Transverse colon (tissue), 4 donors: ENCODE measurements at regions not wholly inside any gene's neighbourhood (a gene's known extent, or its start where the extent isn't known, plus 50 kb on each side); places are given as distances from the start of the nearest gene placed in this dataset.

ENCODE experiments used
- DNase-seq: peaks from one replicate; pipeline ENCODE4 v3.0.0-alpha.2; 2019
- H3K27ac ChIP-seq, 4 donors: fragments of 200-600 bp; sonication (generic); 2 replicates each; pipeline ENCODE4 v1.5.1; 2016 to 2018; ENCODE audit warnings: inconsistent platforms in 4 of 4
- H3K27me3 ChIP-seq: fragments of 200-600 bp; sonication (generic); 2 replicates; pipeline ENCODE4 v1.5.1; 2017; ENCODE audit warnings: inconsistent platforms
- H3K36me3 ChIP-seq, 4 donors: fragments of 200-600 bp; sonication (generic); 2 replicates each; pipeline ENCODE4 v1.5.1; 2017 to 2019; ENCODE audit warnings: inconsistent platforms in 4 of 4
- H3K4me1 ChIP-seq, 4 donors: fragments of 200-600 bp; sonication (generic); 2 replicates each; pipeline ENCODE4 v1.5.1; 2017 to 2020; ENCODE audit warnings: inconsistent platforms in 4 of 4
- H3K4me3 ChIP-seq, 4 donors: fragments of 200-600 bp; sonication (generic); 1 replicate in 1 of 4; 2 replicates in 3 of 4; pipeline versions ENCODE4 v1.5.1 to v1.6.1; 2017 to 2019; ENCODE audit warnings: inconsistent platforms in 4 of 4
- H3K9me3 ChIP-seq, 2 donors: fragments of 200-600 bp; sonication (generic); 2 replicates each; pipeline ENCODE4 v1.5.1; 2017 to 2019; ENCODE audit warnings: inconsistent platforms in 2 of 2
- EP300 ChIP-seq: sonication (generic); formaldehyde crosslinking; IDR thresholded peaks from one replicate; pipeline ENCODE4 v1.6.1; 2017; ENCODE audit warnings: antibody characterized with exemption, low read depth
- POLR2A ChIP-seq: fragments of 450-650 bp; IDR thresholded peaks from one replicate; pipeline ENCODE4 v1.6.1; 2016; ENCODE audit warnings: antibody characterized with exemption, mild to moderate bottlenecking, moderate library complexity
- POLR2AphosphoS5 ChIP-seq, 3 donors: sonication (generic); formaldehyde crosslinking; IDR thresholded peaks; one replicate each; pipeline ENCODE4 v1.6.1; 2016; ENCODE audit warnings: antibody characterized with exemption in 3 of 3
- WGBS, 2 donors: methylation state at CpG; one replicate each; pipeline ENCODE4 v1.1.5; 2018; ENCODE audit warnings: low coverage in 1 of 2; 5-methylcytosine and 5-hydroxymethylcytosine counted together
- in situ Hi-C, 4 donors: fragments of 200-750 bp; cut with MboI; loops; one replicate each; pipeline versions ENCODE4 v1.15.0 to v1.15.1; 2017; ENCODE audit warnings: low sequenced_read_pairs in 3 of 4, low pct_ligation_motif_present in 1 of 4, low pct_unique_long_range_greater_than_20kb in 1 of 4
- intact Hi-C: fragments of 100-400 bp; cut with DNase I; formaldehyde crosslinking; loops from one replicate; pipeline ENCODE4 v1.15.1; 2023; ENCODE audit warnings: low total_unique reads
- TF ChIP-seq, protein P1 (sequence below), 5 experiments: fragments of 200-600 bp in 3 of 5; fragments of 450-650 bp in 2 of 5; sonication (generic) in 3 of 5; IDR thresholded peaks; 1 replicate in 2 of 5; 2 replicates in 3 of 5; pipeline ENCODE4 v1.5.1; 2016 to 2017; ENCODE audit warnings: antibody characterized with exemption in 5 of 5, inconsistent platforms in 3 of 5, mild to moderate bottlenecking in 2 of 5, moderate library complexity in 1 of 5

DNA sequence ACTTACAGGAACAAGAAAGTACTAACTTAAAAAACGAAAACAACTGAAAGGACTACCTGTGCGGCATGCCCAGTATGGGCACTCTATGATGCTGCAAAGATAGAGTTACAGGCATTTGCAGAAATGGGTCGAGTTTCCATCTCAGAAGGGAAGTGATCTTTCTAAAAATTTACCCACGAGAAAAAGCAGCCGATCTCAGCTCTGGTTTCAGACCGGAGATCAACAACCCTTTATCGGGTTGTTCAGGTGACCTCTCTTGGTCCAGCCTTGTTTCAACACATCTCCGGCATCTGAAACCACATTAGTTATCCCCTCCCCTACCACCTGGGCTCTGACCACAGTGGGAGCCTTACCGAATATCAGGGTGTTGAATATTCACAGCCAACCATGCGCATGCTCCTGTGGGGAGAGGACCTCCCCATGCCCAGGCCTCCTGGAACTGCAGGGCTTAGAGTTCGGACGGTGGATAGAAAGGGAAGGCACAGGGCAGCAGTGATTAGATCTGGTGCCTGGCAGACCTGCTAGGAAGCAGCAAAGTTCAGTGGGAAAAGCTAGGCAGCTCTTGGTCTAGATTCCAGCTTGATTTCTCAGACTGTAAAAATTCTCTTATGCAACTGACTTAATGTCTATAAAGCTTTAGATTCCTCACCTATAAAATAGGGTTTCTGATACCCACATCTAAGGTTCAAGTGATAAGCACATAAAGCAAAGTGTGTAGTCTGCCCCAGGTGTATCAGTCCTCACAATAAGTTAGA, 906.0 kb downstream of the VRK1 start:
- H3K4me1 ChIP-seq, result no peaks in the 10 kb centered on the region
- intact Hi-C loops, result no loop called here
- no peaks in the 10 kb centered on the region for H3K9me3 ChIP-seq
- in situ Hi-C loops, result no loop called here
- no peaks in the 10 kb centered on the region for H3K36me3 ChIP-seq
- peak overlapping the region in 2 of 4 donors; percentile 15 to 18 for H3K27ac ChIP-seq
- H3K4me3 ChIP-seq, result no peak overlapping the region
- TF ChIP-seq POLR2AphosphoS5 (IDR thresholded peaks at IDR 0.05), result no peak
- TF ChIP-seq, protein P1, sequence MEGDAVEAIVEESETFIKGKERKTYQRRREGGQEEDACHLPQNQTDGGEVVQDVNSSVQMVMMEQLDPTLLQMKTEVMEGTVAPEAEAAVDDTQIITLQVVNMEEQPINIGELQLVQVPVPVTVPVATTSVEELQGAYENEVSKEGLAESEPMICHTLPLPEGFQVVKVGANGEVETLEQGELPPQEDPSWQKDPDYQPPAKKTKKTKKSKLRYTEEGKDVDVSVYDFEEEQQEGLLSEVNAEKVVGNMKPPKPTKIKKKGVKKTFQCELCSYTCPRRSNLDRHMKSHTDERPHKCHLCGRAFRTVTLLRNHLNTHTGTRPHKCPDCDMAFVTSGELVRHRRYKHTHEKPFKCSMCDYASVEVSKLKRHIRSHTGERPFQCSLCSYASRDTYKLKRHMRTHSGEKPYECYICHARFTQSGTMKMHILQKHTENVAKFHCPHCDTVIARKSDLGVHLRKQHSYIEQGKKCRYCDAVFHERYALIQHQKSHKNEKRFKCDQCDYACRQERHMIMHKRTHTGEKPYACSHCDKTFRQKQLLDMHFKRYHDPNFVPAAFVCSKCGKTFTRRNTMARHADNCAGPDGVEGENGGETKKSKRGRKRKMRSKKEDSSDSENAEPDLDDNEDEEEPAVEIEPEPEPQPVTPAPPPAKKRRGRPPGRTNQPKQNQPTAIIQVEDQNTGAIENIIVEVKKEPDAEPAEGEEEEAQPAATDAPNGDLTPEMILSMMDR (IDR thresholded peaks at IDR 0.05), result no peak
- TF ChIP-seq EP300, result no peak
- no peak for TF ChIP-seq POLR2A
- 57 to 71% methylated on average over 8 to 12 of the region's 12 CpGs for WGBS, 2 donors
- DNase-seq, result no peak
- no peaks in the 10 kb centered on the region for H3K27me3 ChIP-seq

DNA sequence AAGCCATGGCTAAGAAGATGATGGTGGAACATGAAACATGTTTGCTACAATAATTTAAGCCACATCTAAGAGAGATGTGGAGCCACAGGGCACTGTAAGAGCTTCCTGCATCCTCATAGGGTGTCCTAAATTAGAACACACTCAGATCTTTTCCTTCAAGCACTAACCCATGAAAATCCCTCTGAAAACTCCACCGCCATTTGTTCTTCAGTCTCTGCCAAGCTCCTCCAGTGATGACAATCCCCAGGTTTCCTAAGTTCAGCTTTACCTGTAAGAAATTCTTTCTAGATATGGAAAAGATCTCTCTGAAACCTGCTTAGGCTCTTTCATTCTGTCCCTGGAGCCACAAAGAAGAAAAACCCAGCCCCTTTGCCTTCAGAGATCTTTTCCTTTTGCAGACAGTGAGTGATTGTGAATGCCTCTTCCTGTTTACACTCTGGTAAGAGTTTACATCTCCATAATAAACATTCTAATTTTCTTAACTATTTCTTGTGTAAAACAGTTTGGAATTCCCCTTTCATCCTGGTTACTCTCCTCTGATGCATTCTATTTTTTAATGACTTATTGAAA, 907.2 kb downstream of the VRK1 start:
- Histone ChIP-seq H3K27me3 (no peaks in the 10 kb centered on the region), H3K27ac (peak overlapping the region in 3 of 4 donors; percentile 3 to 18 (median 17)), H3K9me3 (no peaks in the 10 kb centered on the region), H3K4me1 (no peaks in the 10 kb centered on the region), H3K36me3 (no peaks in the 10 kb centered on the region), H3K4me3 (no peak overlapping the region)
- intact Hi-C loops (no loop called here), in situ Hi-C loops (no loop called here)
- TF ChIP-seq, protein P1 (IDR thresholded peaks at IDR 0.05), result no peak
- TF ChIP-seq EP300 (no peak), POLR2A (no peak), POLR2AphosphoS5 (IDR thresholded peaks at IDR 0.05) (no peak)
- 70 to 81% methylated on average over 1 of the region's 1 CpG for WGBS, 2 donors
- no peak for DNase-seq

DNA sequence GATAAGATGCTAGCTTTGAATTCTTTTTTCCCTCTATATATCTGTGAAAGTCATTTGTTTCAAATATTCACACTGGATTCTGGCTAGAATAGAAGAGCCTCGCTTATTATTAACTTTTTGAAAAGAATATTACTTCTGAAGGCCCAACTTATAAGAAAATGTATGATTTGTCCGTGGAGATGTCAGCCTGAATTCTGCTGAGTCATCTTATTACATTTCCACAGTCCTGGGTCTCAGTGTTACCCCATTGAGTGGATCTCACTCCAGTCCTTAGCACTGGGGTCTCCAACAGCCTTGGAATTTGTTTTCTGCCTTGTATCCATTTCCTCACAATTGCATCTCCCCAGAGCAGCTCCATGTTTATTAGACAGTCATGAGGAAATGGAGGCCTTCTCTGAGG, 907.9 kb downstream of the VRK1 start:
- no peak for TF ChIP-seq EP300
- no peak for TF ChIP-seq POLR2A
- TF ChIP-seq POLR2AphosphoS5 (IDR thresholded peaks at IDR 0.05), result no peak
- TF ChIP-seq, protein P1 (IDR thresholded peaks at IDR 0.05), result no peak
- H3K27ac ChIP-seq, result peak overlapping the region in 1 of 4 donors; percentile 18
- no peaks in the 10 kb centered on the region for H3K4me1 ChIP-seq
- H3K36me3 ChIP-seq, result no peaks in the 10 kb centered on the region
- in situ Hi-C loops (no loop called here), intact Hi-C loops (no loop called here)
- 25 to 42% methylated on average over 2 of the region's 2 CpGs for WGBS, 2 donors
- no peaks in the 10 kb centered on the region for H3K27me3 ChIP-seq
- H3K9me3 ChIP-seq, result no peaks in the 10 kb centered on the region
- H3K4me3 ChIP-seq, result no peak overlapping the region
- DNase-seq, result no peak

DNA sequence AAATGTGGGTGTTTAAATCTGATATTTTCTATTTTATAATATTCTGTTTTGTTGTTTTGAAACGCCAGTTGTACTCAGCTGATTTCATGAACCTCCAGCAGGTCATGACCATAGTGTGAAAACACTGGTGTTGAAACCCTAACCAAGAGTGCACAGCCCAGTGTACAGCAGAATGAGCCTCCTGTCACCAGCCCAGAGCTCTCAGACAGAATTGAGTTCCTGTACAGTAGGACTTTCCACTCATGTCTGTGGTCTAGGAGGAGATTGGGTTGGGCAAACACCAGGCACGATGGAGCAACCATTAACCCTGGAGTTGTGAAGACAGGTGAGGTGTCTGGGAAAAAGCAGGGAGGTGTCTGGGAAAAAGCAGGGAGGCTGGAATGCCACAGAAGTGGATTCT, 908.8 kb downstream of the VRK1 start:
- Histone ChIP-seq H3K4me1 (no peaks in the 10 kb centered on the region), H3K36me3 (no peaks in the 10 kb centered on the region), H3K27me3 (no peaks in the 10 kb centered on the region), H3K4me3 (no peak overlapping the region), H3K27ac (peak overlapping the region in 1 of 4 donors; percentile 5), H3K9me3 (no peaks in the 10 kb centered on the region)
- in situ Hi-C loops (no loop called here), intact Hi-C loops (no loop called here)
- DNase-seq, result no peak
- WGBS, 2 donors, result 54 to 67% methylated on average over 1 to 2 of the region's 2 CpGs
- TF ChIP-seq POLR2AphosphoS5 (IDR thresholded peaks at IDR 0.05), result no peak
- TF ChIP-seq POLR2A, result no peak
